VCaP (cell line): ENCODE measurements at regions not wholly inside any gene's neighbourhood (a gene's known extent, or its start where the extent isn't known, plus 50 kb on each side); places are given as distances from the start of the nearest gene placed in this dataset.
"Not testable (repeated sequence)": the region's sequence is repeated elsewhere in the genome, so short reads cannot be mapped to it uniquely, and the experiment has no call there.

ENCODE experiments used
- H3K27ac ChIP-seq: fragments of 450-650 bp; 2 replicates; pipeline ENCODE4 v1.5.1; 2017
- CTCF ChIP-seq: fragments of 450-650 bp; conservative IDR thresholded peaks from 2 replicates; pipeline ENCODE4 v1.5.1; 2017; ENCODE audit warnings: mild to moderate bottlenecking, moderate library complexity

- TF ChIP-seq CTCF: no peak
- no peak overlapping the region for H3K27ac ChIP-seq
These were observed 186.1 kb upstream of the SALL3 start for GRCh38 chr18:78793313-78794070.

GRCh38 chr18:78794071-78794430 lies 185.6 kb upstream of the SALL3 start:
- no peak for TF ChIP-seq CTCF
- no peak overlapping the region for H3K27ac ChIP-seq

- no peak for TF ChIP-seq CTCF
- H3K27ac ChIP-seq: no peak overlapping the region
These were observed 182.7 kb upstream of the SALL3 start for GRCh38 chr18:78796693-78797455.

- no peak overlapping the region for H3K27ac ChIP-seq
- TF ChIP-seq CTCF: no peak
These were observed 182.1 kb upstream of the SALL3 start for GRCh38 chr18:78797499-78797898.

- no peak overlapping the region for H3K27ac ChIP-seq
- TF ChIP-seq CTCF: no peak
These were observed 181.0 kb upstream of the SALL3 start for GRCh38 chr18:78798402-78799175.

GRCh38 chr18:78799382-78800089 lies 180.1 kb upstream of the SALL3 start:
- TF ChIP-seq CTCF: no peak
- no peak overlapping the region for H3K27ac ChIP-seq

GRCh38 chr18:78800102-78800851 lies 179.3 kb upstream of the SALL3 start:
- H3K27ac ChIP-seq: not testable (repeated sequence)
